ENCODE measurements at regions not wholly inside any gene's neighbourhood (a gene's known extent, or its start where the extent isn't known, plus 50 kb on each side); places are given as distances from the start of the nearest gene placed in this dataset.

- WGBS, result 84% methylated on average over 4 of the region's 5 CpGs
- peaks cover 5% of the 10 kb centered on the region for H3K4me1 ChIP-seq
- TF ChIP-seq EP300 (IDR thresholded peaks at IDR 0.05), result no peak
- no peak for TF ChIP-seq POLR2A (IDR thresholded peaks at IDR 0.05)
- no peak for TF ChIP-seq POLR2AphosphoS5 (IDR thresholded peaks at IDR 0.05)
Observed at GRCh38 chr10:78358351-78358750, 324.7 kb downstream of the RPS24 start.

GRCh38 chr10:78358982-78359381, 325.3 kb downstream of the RPS24 start:
- no peak for TF ChIP-seq EP300 (IDR thresholded peaks at IDR 0.05)
- TF ChIP-seq CTCF (IDR thresholded peaks at IDR 0.05), result no peak
- TF ChIP-seq POLR2A (IDR thresholded peaks at IDR 0.05), result no peak
- no peak for TF ChIP-seq POLR2AphosphoS5 (IDR thresholded peaks at IDR 0.05)
- H3K27ac ChIP-seq, result no peak overlapping the region
- H3K27me3 ChIP-seq, result peaks cover 5% of the 10 kb centered on the region
- no peak overlapping the region for H3K4me3 ChIP-seq
- WGBS, result 93% methylated on average over 5 of the region's 5 CpGs
- H3K36me3 ChIP-seq, result no peaks in the 10 kb centered on the region
- H3K9me3 ChIP-seq, result no peaks in the 10 kb centered on the region
- peaks cover 5% of the 10 kb centered on the region for H3K4me1 ChIP-seq
- no peak for DNase-seq (ENCODE audit: low spot score in 2 of 2)

More at GRCh38 chr10:78358351-78358750, 324.7 kb downstream of the RPS24 start:
- Histone ChIP-seq H3K27ac (no peak overlapping the region), H3K4me3 (no peak overlapping the region), H3K9me3 (no peaks in the 10 kb centered on the region), H3K27me3 (peaks cover 5% of the 10 kb centered on the region), H3K36me3 (no peaks in the 10 kb centered on the region)
- no peak for DNase-seq (ENCODE audit: low spot score in 2 of 2)

- DNase-seq (ENCODE audit: low spot score in 2 of 2), result no peak
- Histone ChIP-seq H3K4me3 (no peak overlapping the region), H3K36me3 (no peaks in the 10 kb centered on the region), H3K27ac (no peak overlapping the region), H3K4me1 (peaks cover 5% of the 10 kb centered on the region), H3K9me3 (no peaks in the 10 kb centered on the region), H3K27me3 (peaks cover 5% of the 10 kb centered on the region)
- 80% methylated on average over 5 of the region's 9 CpGs for WGBS
- TF ChIP-seq EP300 (IDR thresholded peaks at IDR 0.05) (no peak), POLR2AphosphoS5 (IDR thresholded peaks at IDR 0.05) (no peak), CTCF (IDR thresholded peaks at IDR 0.05) (no peak), POLR2A (IDR thresholded peaks at IDR 0.05) (no peak)
Observed at GRCh38 chr10:78359640-78360091, 326.0 kb downstream of the RPS24 start.

- peaks cover 5% of the 10 kb centered on the region for H3K4me1 ChIP-seq
- 98% methylated on average over 6 of the region's 6 CpGs for WGBS
- H3K4me3 ChIP-seq, result no peak overlapping the region
- H3K27ac ChIP-seq, result no peak overlapping the region
- H3K9me3 ChIP-seq, result no peaks in the 10 kb centered on the region
- DNase-seq (ENCODE audit: low spot score in 2 of 2), result no peak
- peaks cover 5% of the 10 kb centered on the region for H3K27me3 ChIP-seq
- no peaks in the 10 kb centered on the region for H3K36me3 ChIP-seq
- no peak for TF ChIP-seq EP300 (IDR thresholded peaks at IDR 0.05)
- no peak for TF ChIP-seq CTCF (IDR thresholded peaks at IDR 0.05)
- TF ChIP-seq POLR2A (IDR thresholded peaks at IDR 0.05), result no peak
- TF ChIP-seq POLR2AphosphoS5 (IDR thresholded peaks at IDR 0.05), result no peak
Observed at GRCh38 chr10:78360284-78360683, 326.6 kb downstream of the RPS24 start.

- WGBS, result 92% methylated on average over 3 of the region's 3 CpGs
- DNase-seq (ENCODE audit: low spot score in 2 of 2), result no peak
- peaks cover 5% of the 10 kb centered on the region for H3K27me3 ChIP-seq
- peaks cover 5% of the 10 kb centered on the region for H3K4me1 ChIP-seq
- no peak overlapping the region for H3K27ac ChIP-seq
- H3K9me3 ChIP-seq, result no peaks in the 10 kb centered on the region
- TF ChIP-seq POLR2A (IDR thresholded peaks at IDR 0.05) (no peak), EP300 (IDR thresholded peaks at IDR 0.05) (no peak), POLR2AphosphoS5 (IDR thresholded peaks at IDR 0.05) (no peak), CTCF (IDR thresholded peaks at IDR 0.05) (no peak)
- no peak overlapping the region for H3K4me3 ChIP-seq
- no peaks in the 10 kb centered on the region for H3K36me3 ChIP-seq
Observed at GRCh38 chr10:78361031-78361430, 327.4 kb downstream of the RPS24 start.

All from suprapubic skin (tissue), 4 donors.